ENCODE measurements at regions not wholly inside any gene's neighbourhood (a gene's known extent, or its start where the extent isn't known, plus 50 kb on each side); places are given as distances from the start of the nearest gene placed in this dataset.
"Not testable (repeated sequence)": the region's sequence is repeated elsewhere in the genome, so short reads cannot be mapped to it uniquely, and the experiment has no call there.

- no peak for DNase-seq (ENCODE audit: low read depth in 4 of 4, low spot score in 3 of 4)
Observed at GRCh38 chr3:66629150-66629981, 128.5 kb upstream of the LRIG1 start.

DNA sequence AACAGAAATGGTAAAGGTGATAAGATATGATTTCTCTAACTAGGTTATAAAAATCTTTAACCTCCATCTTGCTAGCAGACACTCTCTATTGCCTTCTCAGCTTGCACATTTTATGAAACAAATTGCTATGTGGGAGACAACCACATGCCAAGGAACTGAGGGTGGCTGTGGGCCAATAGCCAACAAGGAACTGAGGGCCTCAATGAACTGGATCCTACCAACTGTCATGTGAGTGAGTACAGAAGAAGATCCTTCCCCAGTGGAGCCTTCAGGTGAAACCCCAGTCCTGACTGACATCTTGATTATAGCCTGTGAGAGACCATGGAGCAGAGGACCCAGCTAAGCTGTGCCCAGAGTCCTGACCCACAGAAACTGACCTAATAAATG lies 129.2 kb upstream of the LRIG1 start:
- DNase-seq (ENCODE audit: low read depth in 4 of 4, low spot score in 3 of 4): no peak

DNA sequence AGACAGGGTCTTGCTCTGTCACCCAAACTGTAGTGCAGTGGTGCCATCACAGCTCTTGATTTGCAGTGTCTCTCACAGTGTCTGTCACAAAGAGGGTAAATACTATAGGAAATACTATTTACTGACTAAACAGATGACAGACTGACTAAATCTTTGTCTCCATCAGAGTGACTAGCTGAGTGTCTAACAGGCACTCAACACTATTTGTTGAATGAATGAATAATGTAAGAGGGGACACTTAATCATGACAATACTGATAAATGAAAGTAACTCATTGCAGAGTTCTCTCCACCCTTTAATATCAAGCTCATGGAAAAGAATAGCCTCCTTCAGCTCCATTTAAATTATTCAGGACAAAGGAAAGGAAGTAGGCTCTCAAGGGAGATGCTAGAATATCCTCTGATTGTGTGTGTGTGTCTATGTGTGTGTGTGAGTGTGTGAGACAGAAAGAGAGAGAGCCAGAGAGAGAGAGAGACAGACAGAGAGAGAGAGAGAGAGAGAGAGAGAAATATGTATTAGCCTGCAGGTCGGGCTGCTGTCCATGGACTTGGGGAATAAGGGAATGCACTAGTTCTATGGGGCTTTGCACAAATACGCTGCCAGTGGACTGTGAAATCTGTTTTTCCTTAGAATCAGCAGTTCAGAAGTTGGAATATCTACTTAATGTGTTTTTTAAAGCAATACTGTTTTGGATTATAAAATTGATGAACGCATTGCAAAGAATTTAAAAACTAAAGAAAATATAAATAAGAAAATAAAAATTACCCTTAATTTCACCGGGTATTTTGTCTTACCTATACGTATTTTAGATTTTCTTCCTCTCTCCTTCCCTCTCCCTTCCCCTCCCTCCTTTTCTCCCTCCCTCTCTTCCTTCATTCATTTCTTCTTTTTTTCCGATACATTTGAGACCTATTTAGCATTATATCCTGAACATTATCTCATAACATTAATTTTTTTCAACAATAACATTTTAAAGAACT lies 132.9 kb upstream of the LRIG1 start:
- DNase-seq (ENCODE audit: low read depth in 4 of 4, low spot score in 3 of 4): no peak

GRCh38 chr3:66638717-66639116 lies 137.9 kb upstream of the LRIG1 start:
- DNase-seq (ENCODE audit: low read depth in 4 of 4, low spot score in 3 of 4): no peak

DNA sequence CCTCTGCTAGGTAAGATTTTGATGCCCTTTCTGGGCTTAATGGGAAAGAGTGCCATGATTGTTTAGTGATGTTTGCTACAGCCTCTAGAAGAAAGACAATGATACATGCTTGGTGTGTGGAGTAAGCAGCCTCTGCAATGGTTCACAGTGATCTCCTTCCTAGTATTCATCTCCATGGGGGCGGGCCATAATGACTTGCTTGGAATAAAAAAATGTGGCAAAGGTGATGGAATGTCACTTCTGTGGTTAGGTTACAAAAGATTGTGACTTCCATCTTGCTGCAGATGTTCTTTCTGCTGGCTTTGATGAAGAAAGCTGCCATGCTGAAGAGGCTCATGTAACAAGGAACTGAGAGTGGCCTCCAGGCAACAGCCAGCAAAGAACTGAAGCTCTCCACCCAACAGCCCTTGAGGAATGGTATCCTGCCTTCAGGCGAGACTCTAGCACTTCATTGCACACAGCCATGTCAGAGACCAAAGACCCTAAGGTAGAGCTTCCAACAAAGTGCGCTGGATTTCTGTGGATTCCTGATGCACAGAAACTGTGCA lies 139.1 kb upstream of the LRIG1 start:
- DNase-seq (ENCODE audit: low read depth in 4 of 4, low spot score in 3 of 4): no peak

GRCh38 chr3:66642019-66642418 lies 141.2 kb upstream of the LRIG1 start:
- no peak for DNase-seq (ENCODE audit: low read depth in 4 of 4, low spot score in 3 of 4)

DNA sequence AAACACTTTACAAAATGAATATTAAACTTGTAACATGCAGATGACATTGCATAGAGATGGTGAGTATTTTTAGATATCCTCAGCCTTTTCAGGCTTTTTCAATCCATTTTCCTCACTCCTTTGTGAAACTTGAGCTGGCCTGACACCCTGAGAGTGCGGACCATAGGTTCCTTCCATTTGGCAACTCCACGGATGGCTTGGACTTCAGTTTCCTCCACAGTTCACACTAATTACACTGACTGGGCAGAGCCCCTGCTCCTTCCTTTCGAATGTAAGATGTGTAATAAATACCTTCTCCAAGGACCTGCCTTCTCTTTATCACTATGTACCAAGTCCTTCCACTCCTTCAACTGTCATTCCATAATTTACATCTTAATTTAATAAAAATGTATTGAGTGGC lies 141.7 kb upstream of the LRIG1 start:
- DNase-seq (ENCODE audit: low read depth in 4 of 4, low spot score in 3 of 4): no peak

GRCh38 chr3:66644549-66644948 lies 143.7 kb upstream of the LRIG1 start:
- no peak for DNase-seq (ENCODE audit: low read depth in 4 of 4, low spot score in 3 of 4)

DNA sequence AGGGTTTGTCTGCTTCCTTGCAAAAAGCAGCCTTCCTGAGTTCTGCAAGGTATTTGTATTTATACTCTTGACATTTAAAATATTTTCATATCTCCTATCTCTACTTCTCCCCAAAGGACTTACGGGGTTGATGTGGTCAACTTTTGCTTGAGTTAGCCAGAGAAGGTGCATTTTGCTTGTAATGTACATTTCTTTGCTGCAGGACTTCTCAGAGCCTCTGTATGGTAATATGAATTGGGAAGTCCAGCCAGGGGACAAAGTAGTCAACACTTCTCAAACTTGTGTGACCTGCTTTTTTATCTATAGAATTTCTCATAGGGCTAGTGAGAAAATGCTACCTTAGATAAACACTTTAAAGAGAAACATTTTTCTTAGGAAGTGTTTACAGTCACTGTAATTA lies 148.2 kb upstream of the LRIG1 start:
- DNase-seq (ENCODE audit: low read depth in 4 of 4, low spot score in 3 of 4): no peak

GRCh38 chr3:66651520-66651919 lies 150.7 kb upstream of the LRIG1 start:
- not testable (repeated sequence) for DNase-seq (ENCODE audit: low read depth in 4 of 4, low spot score in 3 of 4)

- not testable (repeated sequence) for DNase-seq (ENCODE audit: low read depth in 4 of 4, low spot score in 3 of 4)
Observed at GRCh38 chr3:66652100-66652499, 151.3 kb upstream of the LRIG1 start.

DNA sequence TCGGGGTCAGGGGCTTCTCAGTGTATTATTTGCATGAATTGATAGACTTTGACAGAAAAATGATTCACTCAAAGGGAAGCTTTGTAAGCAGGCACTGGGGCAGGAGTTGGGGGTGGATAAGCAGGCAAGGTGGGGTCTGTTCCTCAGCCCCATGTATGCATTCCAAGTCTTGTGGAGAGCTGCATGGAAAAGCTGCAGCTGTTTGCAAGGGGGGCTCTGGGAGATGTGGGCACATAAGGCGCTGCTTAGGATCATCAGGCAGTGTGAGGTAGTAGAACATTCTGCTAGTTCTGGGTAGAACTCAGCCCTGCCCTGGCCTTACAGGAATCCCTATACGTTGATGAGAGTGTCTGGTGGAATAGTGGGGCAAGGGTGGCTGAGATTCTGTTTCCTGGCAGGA lies 154.2 kb upstream of the LRIG1 start:
- no peak for DNase-seq (ENCODE audit: low read depth in 4 of 4, low spot score in 3 of 4)

- DNase-seq (ENCODE audit: low read depth in 4 of 4, low spot score in 3 of 4): no peak
Observed at GRCh38 chr3:66655671-66656070, 154.8 kb upstream of the LRIG1 start.

DNA sequence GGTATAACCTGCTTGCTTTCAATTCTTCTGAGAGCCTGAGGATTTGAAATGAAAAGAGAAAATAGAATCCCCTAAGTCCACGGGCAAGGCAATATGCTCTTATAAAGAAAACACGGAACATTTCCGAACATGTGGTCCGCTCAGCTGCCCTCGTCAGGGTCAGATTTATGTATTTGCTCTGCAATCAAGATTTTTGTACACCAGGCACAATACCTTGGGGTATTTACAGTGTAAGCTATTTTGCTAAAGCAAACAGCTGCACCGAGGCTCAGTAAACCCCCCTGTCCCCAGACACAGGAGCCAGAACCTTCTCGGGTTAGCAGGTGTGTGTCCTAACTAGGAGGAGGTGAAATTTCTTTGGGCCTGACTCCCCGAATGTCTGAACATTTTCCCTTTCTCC lies 155.8 kb upstream of the LRIG1 start:
- DNase-seq (ENCODE audit: low read depth in 4 of 4, low spot score in 3 of 4): no peak

GRCh38 chr3:66659056-66659455 lies 158.2 kb upstream of the LRIG1 start:
- DNase-seq (ENCODE audit: low read depth in 4 of 4, low spot score in 3 of 4): no peak

DNA sequence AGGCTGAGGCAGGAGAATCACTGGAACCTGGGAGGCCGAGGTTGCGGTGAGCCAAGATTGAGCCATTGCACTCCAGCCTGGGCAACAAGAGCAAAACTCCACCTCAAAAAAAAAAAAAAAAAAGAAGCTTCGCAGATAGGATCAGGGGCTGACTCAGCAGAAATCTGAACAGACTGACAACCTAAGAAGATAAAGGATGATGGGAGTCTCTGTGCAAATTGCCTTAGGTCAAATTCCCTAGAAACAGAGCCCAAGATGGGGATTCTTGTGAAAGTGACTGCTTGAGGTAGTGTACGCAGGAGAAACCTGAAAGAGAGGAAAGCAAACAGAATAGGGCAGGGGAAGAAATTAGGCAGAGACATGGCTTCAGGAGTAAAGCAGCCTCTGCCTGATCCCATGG lies 160.8 kb upstream of the LRIG1 start:
- no peak for DNase-seq (ENCODE audit: low read depth in 4 of 4, low spot score in 3 of 4)

DNA sequence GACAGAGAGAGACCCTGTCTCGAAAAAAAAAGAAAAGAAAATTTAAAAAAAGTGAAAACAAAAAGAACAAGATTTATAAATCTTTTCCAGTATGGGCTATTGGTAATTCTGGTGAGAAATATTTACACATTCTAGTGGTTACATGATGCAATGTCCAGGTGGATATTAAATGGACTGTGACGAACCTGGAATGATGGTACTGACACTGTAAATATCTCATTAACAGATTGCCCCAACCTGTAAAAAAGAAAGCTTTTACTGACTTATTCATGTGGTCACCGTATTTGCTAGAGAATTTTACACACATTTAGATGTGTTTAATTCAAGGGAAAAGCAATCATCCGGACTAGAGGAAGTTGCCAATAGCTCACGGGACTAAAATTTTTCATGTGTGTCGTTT lies 162.1 kb upstream of the LRIG1 start:
- DNase-seq (ENCODE audit: low read depth in 4 of 4, low spot score in 3 of 4): no peak

DNA sequence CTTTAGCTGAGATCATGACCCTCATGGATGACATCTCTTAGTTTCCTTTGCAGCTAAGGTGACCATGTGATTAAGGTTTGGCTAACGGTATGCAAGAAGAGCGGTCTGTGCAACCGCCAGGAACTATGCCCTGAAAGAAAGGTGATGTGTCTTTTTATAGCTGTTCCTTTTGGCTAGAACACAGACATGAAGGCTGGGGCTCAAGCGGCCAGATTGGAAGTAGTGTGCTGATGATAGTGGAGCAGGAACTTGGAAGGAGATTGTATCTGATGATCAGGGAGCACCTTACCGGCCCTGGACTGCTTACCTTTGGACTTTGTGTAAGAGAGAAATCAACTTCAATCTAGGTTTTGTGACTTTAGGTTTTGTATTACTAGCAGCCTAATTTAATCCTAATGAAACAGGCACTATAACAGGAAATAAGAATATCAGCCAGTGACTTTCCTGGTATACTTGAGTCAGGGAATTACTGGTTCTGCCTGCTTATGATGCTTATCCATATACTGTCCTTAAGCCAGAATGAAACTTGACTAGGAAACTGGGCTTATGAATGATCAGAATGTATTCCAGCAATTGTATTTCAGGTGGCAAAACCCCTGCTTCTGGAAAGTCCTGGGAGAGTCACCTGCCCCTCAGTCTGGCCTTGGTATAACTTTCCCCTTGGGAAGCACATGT lies 164.3 kb upstream of the LRIG1 start:
- no peak for DNase-seq (ENCODE audit: low read depth in 4 of 4, low spot score in 3 of 4)

- no peak for DNase-seq (ENCODE audit: low read depth in 4 of 4, low spot score in 3 of 4)
Observed at GRCh38 chr3:66666362-66666761, 165.5 kb upstream of the LRIG1 start.

- no peak for DNase-seq (ENCODE audit: low read depth in 4 of 4, low spot score in 3 of 4)
Observed at GRCh38 chr3:66667263-66667662, 166.4 kb upstream of the LRIG1 start.

- no peak for DNase-seq (ENCODE audit: low read depth in 4 of 4, low spot score in 3 of 4)
Observed at GRCh38 chr3:66671291-66671690, 170.5 kb upstream of the LRIG1 start.

Measured in left renal pelvis (tissue), 4 donors.